Activated T-helper 2 cell treated with anti-CD3 and anti-CD28 coated beads, Interferon-gamma antibody, Interleukin-2, Interleukin-4, amounts not matched to agents 10 μg/mL and 5 μg/mL and 100 μg/mL, durations not matched to agents 14 hours and 24 hours and 36 hours (primary cell): ENCODE measurements at regions not wholly inside any gene's neighbourhood (a gene's known extent, or its start where the extent isn't known, plus 50 kb on each side); places are given as distances from the start of the nearest gene placed in this dataset.

Experiments
- DNase-seq: peaks from one replicate; pipeline ENCODE4 v3.0.0; 2021; ENCODE audit warnings: low spot score
- H3K27ac Mint-ChIP-seq: one replicate; pipeline ENCODE4 v1.8.0; 2021; ENCODE audit warnings: mixed read lengths
- H3K27me3 Mint-ChIP-seq: one replicate; pipeline ENCODE4 v1.8.0; 2021; ENCODE audit warnings: low read depth, mixed read lengths
- H3K36me3 Mint-ChIP-seq: one replicate; pipeline ENCODE4 v1.8.0; 2021; ENCODE audit warnings: low read depth, mixed read lengths
- H3K4me1 Mint-ChIP-seq: one replicate; pipeline ENCODE4 v1.8.0; 2021; ENCODE audit warnings: low read depth, mixed read lengths
- H3K4me3 Mint-ChIP-seq: one replicate; pipeline ENCODE4 v1.8.0; 2021; ENCODE audit warnings: low read depth, mild to moderate bottlenecking, moderate library complexity, mixed read lengths
- H3K9me3 Mint-ChIP-seq: one replicate; pipeline ENCODE4 v1.8.0; 2021; ENCODE audit warnings: mixed read lengths
- intact Hi-C: fragments of 100-400 bp; cut with micrococcal nuclease; formaldehyde crosslinking; loops from one replicate; pipeline ENCODE4 v1.15.1; 2023

- H3K27ac Mint-ChIP-seq = no peak overlapping the region
Observed at GRCh38 chr3:166499636-166500035, 662.4 kb upstream of the BCHE start.

GRCh38 chr3:166498446-166498845, 661.2 kb upstream of the BCHE start:
- no peak for DNase-seq
- Mint-ChIP-seq H3K27me3 (no peaks in the 10 kb centered on the region), H3K27ac (no peak overlapping the region), H3K4me3 (no peak overlapping the region), H3K4me1 (no peaks in the 10 kb centered on the region), H3K36me3 (no peaks in the 10 kb centered on the region), H3K9me3 (peaks cover 42% of the 10 kb centered on the region)
- intact Hi-C loops = no loop called here

More at GRCh38 chr3:166499636-166500035, 662.4 kb upstream of the BCHE start:
- no peak overlapping the region for H3K4me3 Mint-ChIP-seq
- no peak for DNase-seq
- no peaks in the 10 kb centered on the region for H3K36me3 Mint-ChIP-seq
- no peaks in the 10 kb centered on the region for H3K4me1 Mint-ChIP-seq
- H3K9me3 Mint-ChIP-seq = peaks cover 48% of the 10 kb centered on the region
- H3K27me3 Mint-ChIP-seq = no peaks in the 10 kb centered on the region
- intact Hi-C loops = no loop called here

GRCh38 chr3:166489826-166490225, 652.6 kb upstream of the BCHE start:
- Mint-ChIP-seq H3K27ac (no peak overlapping the region), H3K27me3 (no peaks in the 10 kb centered on the region), H3K4me3 (no peak overlapping the region), H3K36me3 (no peaks in the 10 kb centered on the region), H3K4me1 (no peaks in the 10 kb centered on the region), H3K9me3 (no peaks in the 10 kb centered on the region)
- DNase-seq = no peak
- intact Hi-C loops = no loop called here

GRCh38 chr3:166488977-166489672, 651.9 kb upstream of the BCHE start:
- Mint-ChIP-seq H3K27ac (no peak overlapping the region), H3K36me3 (no peaks in the 10 kb centered on the region), H3K4me1 (no peaks in the 10 kb centered on the region), H3K27me3 (no peaks in the 10 kb centered on the region), H3K9me3 (peaks cover under 1% of the 10 kb centered on the region), H3K4me3 (no peak overlapping the region)
- no peak for DNase-seq
- intact Hi-C loops = no loop called here

GRCh38 chr3:166484470-166484869, 647.2 kb upstream of the BCHE start:
- intact Hi-C loops = no loop called here
- H3K9me3 Mint-ChIP-seq = peaks cover 31% of the 10 kb centered on the region

GRCh38 chr3:166481340-166481739, 644.1 kb upstream of the BCHE start:
- DNase-seq = no peak
- Mint-ChIP-seq H3K9me3 (peaks cover 40% of the 10 kb centered on the region), H3K36me3 (no peaks in the 10 kb centered on the region), H3K4me3 (no peak overlapping the region), H3K27me3 (no peaks in the 10 kb centered on the region), H3K27ac (no peak overlapping the region), H3K4me1 (no peaks in the 10 kb centered on the region)
- intact Hi-C loops = no loop called here

More at GRCh38 chr3:166484470-166484869, 647.2 kb upstream of the BCHE start:
- Mint-ChIP-seq H3K4me3 (no peak overlapping the region), H3K4me1 (no peaks in the 10 kb centered on the region), H3K27me3 (no peaks in the 10 kb centered on the region), H3K27ac (no peak overlapping the region), H3K36me3 (no peaks in the 10 kb centered on the region)
- DNase-seq = no peak

GRCh38 chr3:166478356-166478755, 641.1 kb upstream of the BCHE start:
- H3K27ac Mint-ChIP-seq = no peak overlapping the region
- intact Hi-C loops = no loop called here
- no peaks in the 10 kb centered on the region for H3K36me3 Mint-ChIP-seq
- peaks cover 38% of the 10 kb centered on the region for H3K9me3 Mint-ChIP-seq
- no peaks in the 10 kb centered on the region for H3K27me3 Mint-ChIP-seq
- no peak overlapping the region for H3K4me3 Mint-ChIP-seq
- H3K4me1 Mint-ChIP-seq = no peaks in the 10 kb centered on the region
- DNase-seq = no peak

- no peaks in the 10 kb centered on the region for H3K27me3 Mint-ChIP-seq
- no peak overlapping the region for H3K4me3 Mint-ChIP-seq
- no peak overlapping the region for H3K27ac Mint-ChIP-seq
- H3K36me3 Mint-ChIP-seq = no peaks in the 10 kb centered on the region
- no peaks in the 10 kb centered on the region for H3K4me1 Mint-ChIP-seq
- no peak for DNase-seq
- intact Hi-C loops = no loop called here
- peaks cover 12% of the 10 kb centered on the region for H3K9me3 Mint-ChIP-seq
Observed at GRCh38 chr3:166473501-166473900, 636.3 kb upstream of the BCHE start.

- intact Hi-C loops = no loop called here
- H3K9me3 Mint-ChIP-seq = peaks cover 6% of the 10 kb centered on the region
- H3K4me3 Mint-ChIP-seq = no peak overlapping the region
- H3K27me3 Mint-ChIP-seq = no peaks in the 10 kb centered on the region
- no peaks in the 10 kb centered on the region for H3K36me3 Mint-ChIP-seq
- no peak overlapping the region for H3K27ac Mint-ChIP-seq
- H3K4me1 Mint-ChIP-seq = no peaks in the 10 kb centered on the region
- no peak for DNase-seq
Observed at GRCh38 chr3:166472015-166472414, 634.8 kb upstream of the BCHE start.

GRCh38 chr3:166471074-166471767, 634.0 kb upstream of the BCHE start:
- Mint-ChIP-seq H3K36me3 (no peaks in the 10 kb centered on the region), H3K27me3 (no peaks in the 10 kb centered on the region), H3K4me3 (no peak overlapping the region), H3K4me1 (no peaks in the 10 kb centered on the region), H3K27ac (no peak overlapping the region), H3K9me3 (peaks cover 6% of the 10 kb centered on the region)
- intact Hi-C loops = no loop called here
- DNase-seq = no peak

- Mint-ChIP-seq H3K27ac (no peak overlapping the region), H3K4me3 (no peak overlapping the region), H3K36me3 (no peaks in the 10 kb centered on the region), H3K4me1 (no peaks in the 10 kb centered on the region), H3K9me3 (peaks cover 22% of the 10 kb centered on the region), H3K27me3 (no peaks in the 10 kb centered on the region)
- no peak for DNase-seq
- intact Hi-C loops = no loop called here
Observed at GRCh38 chr3:166462891-166463470, 625.8 kb upstream of the BCHE start.

GRCh38 chr3:166461626-166462025, 624.4 kb upstream of the BCHE start:
- no peaks in the 10 kb centered on the region for H3K27me3 Mint-ChIP-seq
- no peak for DNase-seq
- H3K27ac Mint-ChIP-seq = no peak overlapping the region
- H3K4me1 Mint-ChIP-seq = no peaks in the 10 kb centered on the region
- H3K4me3 Mint-ChIP-seq = no peak overlapping the region
- intact Hi-C loops = no loop called here
- H3K9me3 Mint-ChIP-seq = peaks cover 33% of the 10 kb centered on the region
- H3K36me3 Mint-ChIP-seq = no peaks in the 10 kb centered on the region

GRCh38 chr3:166457382-166457781, 620.2 kb upstream of the BCHE start:
- Mint-ChIP-seq H3K4me1 (no peaks in the 10 kb centered on the region), H3K4me3 (no peak overlapping the region), H3K36me3 (no peaks in the 10 kb centered on the region), H3K27me3 (no peaks in the 10 kb centered on the region), H3K27ac (no peak overlapping the region), H3K9me3 (peaks cover 36% of the 10 kb centered on the region)
- intact Hi-C loops = no loop called here
- no peak for DNase-seq
